ENCODE measurements at regions not wholly inside any gene's neighbourhood (a gene's known extent, or its start where the extent isn't known, plus 50 kb on each side); places are given as distances from the start of the nearest gene placed in this dataset.
"Not testable (repeated sequence)": the region's sequence is repeated elsewhere in the genome, so short reads cannot be mapped to it uniquely, and the experiment has no call there.

DNA sequence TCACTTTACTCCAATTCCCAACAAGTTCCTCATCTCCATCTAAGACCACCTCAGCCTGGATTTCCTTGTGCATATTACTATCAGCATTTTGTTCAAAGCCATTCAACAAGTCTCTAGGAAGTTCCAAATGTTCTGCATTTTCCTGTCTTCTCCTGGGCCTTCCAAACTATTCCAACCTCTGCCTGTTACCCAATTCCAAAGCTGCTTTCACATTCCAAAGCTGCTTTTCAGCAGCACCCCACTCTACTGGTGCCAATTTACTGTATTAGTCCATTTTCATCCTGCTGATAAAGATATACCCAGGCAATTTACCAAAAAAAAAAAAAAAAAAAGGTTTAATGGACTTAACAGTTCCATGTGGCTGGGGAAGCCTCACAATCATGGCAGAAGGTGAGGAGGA, 957.1 kb downstream of the TRIB2 start:
- DNase-seq (ENCODE audit: low read depth, low spot score) = not testable (repeated sequence)

DNA sequence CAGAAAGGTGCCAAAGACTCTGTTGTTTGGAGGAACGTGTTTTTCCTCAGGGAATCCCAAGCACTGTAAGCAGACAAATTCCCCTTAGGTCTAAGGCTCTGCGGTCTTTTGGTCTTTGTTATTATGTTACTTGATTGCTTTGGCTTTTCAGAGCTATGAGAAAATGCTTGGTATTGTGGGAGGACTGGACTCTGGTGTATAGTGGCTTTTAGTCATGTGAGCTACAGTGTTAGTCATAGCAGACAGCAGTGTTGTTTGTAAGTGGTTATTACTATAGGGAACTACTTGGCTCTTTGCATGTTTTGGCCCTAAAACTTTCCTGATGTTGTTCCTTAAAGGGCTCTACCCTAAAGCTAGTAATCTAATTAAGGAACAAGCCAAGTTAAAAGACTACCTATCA, 956.2 kb upstream of the LRATD1 start:
- DNase-seq (ENCODE audit: low read depth, low spot score) = peak; percentile 21

DNA sequence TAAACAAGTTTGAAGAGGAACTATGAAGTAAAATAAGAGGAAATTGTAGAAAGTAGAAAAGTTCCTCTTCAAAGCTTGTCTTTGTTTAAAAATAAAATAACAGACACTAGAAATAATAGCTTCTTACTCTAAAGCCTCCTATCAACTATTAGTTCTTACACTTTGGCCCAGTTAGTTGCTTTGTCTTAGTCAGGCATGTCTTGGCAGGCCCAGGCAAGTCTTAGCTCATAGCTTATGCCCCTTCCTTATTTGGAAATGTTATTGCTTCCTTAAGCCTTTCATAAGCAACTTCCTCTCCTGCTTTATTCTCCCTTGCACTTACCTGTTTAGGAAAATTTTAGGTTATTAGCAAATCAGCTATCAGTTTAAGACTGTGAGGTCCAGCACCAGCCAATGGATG, 950.6 kb upstream of the LRATD1 start:
- no peak for DNase-seq (ENCODE audit: low read depth, low spot score)

DNA sequence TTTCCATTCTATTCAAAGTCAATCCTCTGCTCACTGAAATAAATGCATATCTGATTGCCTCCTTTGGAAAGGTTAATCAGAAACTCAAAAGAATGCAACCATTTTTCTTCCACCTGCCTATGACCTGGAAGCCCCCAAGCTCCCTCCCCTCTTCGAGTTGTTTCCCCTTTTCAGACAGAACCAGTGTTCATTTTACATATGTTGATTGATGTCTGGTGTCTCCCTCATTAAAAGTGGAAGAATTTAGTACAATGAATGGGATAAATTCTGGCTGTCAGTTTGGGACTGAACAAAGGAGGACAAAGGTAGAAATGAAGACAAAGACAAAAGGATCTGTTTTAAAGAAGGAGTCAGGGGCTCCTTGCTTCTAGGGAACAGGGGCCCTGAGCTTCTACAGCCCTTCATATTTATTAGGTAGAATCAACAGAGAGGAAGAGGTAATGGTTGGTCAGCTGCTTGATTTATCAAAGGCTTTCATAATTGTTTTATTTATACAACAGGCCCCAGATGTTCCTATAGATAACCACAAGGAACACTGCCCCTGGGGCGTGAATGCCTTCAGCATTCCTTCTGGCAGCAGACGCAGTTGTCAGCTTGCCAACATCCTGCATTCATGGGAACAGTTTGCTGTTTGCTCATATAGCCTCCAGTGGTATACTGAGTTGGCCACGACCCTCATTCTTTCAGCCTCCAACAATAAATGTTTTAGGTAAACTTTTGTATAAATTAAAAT, 949.8 kb upstream of the LRATD1 start:
- DNase-seq (ENCODE audit: low read depth, low spot score) = peak; percentile 57

DNA sequence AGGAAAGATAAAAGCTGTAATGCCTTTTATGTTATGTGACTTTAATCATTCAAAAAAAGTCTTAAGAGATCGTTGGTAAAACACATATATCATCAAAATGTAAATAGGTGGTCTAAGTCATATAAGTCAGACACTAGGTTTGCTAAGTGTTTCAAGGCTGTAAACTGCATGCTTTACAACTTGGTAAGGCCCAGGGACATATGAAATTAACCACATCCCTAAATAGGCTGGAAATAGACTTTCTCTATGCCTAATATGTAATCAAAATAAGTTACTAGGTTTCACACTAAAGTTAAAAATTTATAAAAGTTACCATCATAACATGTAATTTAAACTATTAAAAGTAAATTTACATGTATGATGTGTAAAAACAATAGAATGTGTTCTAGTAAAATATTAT, 946.3 kb upstream of the LRATD1 start:
- DNase-seq (ENCODE audit: low read depth, low spot score) = no peak

DNA sequence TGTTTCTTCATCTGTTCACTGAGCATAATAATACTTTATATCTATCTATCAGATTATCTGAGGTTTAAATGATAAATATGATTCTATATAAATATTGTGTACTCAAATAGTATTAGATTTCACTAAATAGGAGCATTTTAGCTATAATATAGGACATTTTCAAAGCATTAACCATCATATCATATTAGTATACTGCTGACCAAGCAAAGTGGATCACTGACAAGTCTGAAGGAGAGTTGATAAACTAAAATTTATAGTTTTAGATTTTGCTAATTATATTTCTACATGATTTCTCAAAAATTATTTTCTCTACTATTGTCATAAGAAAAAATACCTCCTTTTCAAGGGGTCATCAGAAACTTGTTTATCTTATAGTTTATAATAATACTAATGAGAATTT, 937.8 kb upstream of the LRATD1 start:
- no peak for DNase-seq (ENCODE audit: low read depth, low spot score)

DNA sequence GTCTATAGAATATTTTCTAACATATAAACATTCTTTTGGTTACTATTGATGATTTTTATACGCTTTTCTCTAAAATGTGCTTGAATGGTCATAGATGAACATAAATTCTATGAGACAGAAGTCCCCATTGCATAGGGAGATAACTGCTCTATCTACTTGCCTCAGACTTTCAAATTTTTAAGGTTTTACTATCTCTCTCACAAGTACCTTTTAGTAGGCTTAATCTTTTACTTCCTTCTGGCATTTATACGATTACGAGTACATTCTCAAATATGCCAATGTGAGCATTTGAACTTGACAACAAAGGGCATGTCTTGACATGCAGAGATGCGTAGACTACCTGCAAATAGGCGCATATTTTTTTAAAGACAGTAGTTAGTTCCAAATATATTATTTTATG, 935.9 kb upstream of the LRATD1 start:
- no peak for DNase-seq (ENCODE audit: low read depth, low spot score)

DNA sequence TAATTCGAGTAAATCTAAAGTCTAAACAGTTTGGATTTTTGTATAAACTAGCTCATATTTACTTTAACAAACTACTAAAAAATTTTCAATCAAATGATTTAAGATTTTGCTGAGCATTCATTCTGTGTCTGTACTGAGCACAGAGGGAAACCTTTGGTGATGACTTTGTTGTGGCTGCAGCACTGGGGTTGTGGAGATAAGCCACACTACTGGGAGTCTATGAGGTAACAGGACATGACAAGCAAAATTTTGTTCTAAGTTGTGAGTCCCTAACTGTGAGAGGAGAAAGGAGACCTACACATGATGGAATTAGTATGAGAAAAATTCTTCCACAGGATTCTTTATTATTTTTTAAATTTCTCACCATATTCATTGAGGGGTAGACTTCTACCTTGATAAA, 933.7 kb upstream of the LRATD1 start:
- no peak for DNase-seq (ENCODE audit: low read depth, low spot score)

DNA sequence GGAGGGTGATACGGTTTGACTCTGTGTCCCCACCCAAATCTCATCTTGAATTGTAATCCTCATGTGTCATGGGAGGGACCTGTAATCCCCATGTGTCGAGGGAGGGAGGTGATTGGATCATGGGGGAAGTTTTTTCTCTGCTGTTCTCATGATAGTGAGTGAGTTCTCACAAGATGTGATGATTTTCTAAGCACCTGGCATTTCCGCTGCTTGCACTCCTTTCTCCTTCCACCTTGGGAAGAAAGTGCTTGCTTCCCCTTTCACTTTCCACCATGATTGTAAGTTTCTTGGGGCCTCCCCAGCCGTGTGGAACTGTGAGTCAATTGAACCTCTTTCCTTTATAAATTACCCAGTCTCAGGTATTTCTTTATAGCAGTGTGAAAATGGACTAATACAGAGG, 932.6 kb upstream of the LRATD1 start:
- not testable (repeated sequence) for DNase-seq (ENCODE audit: low read depth, low spot score)

DNA sequence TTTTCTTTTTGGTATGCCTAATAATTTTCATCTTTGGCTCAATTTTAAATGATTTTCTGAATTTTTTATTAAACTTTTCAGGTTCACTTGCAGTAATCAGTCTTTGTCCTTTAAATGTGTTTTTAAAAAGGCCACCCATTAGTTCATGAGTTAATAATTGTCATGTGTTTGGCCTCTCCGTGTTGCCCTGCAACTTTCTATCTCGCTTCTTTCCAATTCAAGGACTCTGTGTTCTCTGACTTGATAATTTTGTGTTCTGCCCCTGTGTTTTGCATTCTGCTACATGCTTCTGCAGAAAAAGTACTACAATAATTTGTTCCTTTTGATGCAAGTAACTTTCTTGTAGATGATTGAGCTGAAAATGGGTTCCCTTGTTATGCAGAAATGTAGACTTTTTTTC, 921.4 kb upstream of the LRATD1 start:
- no peak for DNase-seq (ENCODE audit: low read depth, low spot score)

DNA sequence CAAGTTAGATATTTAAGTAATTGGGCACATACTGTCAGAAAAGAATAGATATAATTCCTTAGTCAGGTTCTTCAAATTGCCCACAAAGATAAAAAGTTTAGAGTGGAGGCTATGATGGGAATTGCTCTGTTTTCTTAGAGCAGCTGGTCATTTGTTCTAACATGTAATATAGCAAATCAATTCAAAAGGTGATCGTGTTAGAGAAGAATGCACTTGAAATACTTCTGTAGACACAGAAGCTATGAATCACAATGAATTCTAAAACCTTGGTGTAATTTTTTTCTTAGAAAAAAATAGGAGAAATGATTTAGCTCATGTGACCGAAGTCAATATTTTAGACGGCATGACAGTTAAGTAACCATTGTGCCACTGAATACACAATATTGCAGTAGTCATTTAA, 918.1 kb upstream of the LRATD1 start:
- no peak for DNase-seq (ENCODE audit: low read depth, low spot score)

DNA sequence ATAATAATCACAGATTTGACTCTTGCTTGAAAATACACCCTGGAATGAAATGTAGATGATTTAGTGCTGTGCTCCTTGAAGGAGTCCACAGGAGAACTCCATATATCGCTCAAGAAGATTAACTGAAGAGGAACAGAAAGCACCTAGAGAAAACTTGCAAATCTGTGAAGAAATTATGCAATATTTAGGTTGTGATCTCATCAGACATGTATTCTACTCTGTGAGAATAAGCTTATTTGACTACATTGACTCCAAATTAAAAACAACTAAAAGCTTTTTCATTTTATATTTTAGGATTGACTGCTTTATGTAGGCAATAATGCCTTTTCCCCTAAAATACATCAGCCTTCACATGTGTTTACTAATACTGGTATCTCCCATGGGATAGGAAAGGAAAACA, 906.6 kb upstream of the LRATD1 start:
- no peak for DNase-seq (ENCODE audit: low read depth, low spot score)

DNA sequence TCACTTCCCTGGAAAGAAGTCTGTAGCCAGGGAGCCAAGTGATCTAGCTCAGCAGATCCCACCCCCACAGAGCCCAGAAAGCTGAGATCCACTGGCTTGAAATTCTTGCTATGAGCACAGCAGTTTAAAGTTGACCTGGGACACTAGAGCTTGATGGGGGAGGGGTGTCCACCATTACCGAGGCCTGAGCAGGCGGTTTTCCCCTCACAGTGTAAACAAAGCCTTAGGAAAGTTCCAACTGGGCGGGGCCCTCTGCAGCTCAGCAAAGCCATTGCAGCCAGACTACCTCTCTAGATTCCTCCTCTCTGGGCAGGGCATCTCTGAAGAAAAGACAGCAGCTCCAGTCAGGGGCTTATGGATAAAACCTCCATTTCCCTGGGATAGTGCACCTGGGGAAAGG, 887.2 kb upstream of the LRATD1 start:
- peak; percentile 86 for DNase-seq (ENCODE audit: low read depth, low spot score)

DNA sequence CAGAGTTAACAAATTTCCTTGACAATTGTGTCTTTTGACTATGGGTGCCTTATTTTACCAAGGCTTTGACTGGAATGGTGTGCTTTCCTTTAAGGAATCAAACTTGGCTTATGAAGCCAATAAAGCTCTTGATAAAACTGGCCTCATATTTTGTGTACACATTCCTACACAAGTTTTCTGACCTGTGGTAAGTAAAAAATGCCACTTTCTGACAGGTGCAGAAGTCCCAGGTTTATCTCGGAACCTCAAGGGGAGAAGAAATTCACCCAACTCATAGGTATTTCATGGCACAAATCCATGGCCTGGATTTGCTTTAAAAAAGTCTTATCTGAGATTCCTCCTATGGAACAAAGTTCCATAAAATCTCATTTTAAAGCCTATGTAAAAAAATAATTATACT, 880.6 kb upstream of the LRATD1 start:
- no peak for DNase-seq (ENCODE audit: low read depth, low spot score)

DNA sequence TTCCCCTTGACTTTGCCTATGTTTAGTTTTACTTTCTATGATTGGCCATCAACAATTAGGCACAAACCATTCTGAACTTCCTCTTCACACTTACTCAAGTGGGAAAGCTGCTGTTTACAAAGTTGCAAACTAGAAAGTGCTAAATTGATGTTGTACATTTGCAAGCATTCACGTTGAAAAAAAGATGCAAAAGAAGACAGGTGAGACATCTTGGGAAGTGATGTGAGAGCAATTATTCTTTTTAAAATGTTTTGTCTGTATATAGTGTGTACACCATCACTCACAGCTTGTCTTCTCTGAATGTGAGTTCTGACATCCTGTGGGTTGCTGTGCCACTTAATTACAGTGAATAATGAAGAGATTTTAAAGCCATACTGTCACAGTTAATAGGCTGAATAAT, 874.1 kb upstream of the LRATD1 start:
- DNase-seq (ENCODE audit: low read depth, low spot score) = no peak

DNA sequence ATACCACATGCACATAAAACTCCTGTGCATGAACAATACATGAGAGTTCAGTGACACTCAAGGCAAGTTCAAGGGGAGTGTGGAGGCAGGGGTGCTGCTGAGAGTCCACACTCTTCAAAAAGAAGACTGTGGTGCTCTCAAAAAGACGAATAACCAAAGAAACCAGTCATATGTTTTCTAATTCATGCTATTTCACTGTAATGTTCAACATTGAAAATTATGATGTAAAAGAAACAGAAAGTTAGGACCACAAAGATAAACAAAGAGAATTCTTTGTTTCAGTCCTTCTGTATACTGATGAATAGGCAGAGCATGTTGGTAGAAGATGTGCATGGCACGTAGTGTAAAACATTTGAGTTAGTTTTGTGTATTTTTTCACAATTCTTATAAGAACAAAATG, 864.2 kb upstream of the LRATD1 start:
- DNase-seq (ENCODE audit: low read depth, low spot score) = no peak

DNA sequence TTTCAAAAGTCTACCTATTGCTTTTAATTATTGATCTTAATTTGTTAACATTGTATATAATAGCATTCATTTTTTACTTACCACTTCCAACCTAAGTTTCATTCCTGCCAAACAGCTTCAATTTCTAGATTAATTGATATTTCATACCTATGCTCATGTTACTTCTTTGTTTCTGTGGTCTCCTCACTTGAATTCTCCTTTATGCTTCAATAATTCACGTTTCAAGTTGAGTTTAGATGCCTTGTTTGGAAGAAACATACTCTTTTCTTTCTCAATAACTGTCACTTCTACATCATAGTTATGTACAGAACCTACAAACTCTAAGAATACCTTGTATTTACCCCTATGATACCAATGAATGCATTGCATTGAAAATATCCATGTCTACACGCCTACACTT, 862.2 kb upstream of the LRATD1 start:
- no peak for DNase-seq (ENCODE audit: low read depth, low spot score)

DNA sequence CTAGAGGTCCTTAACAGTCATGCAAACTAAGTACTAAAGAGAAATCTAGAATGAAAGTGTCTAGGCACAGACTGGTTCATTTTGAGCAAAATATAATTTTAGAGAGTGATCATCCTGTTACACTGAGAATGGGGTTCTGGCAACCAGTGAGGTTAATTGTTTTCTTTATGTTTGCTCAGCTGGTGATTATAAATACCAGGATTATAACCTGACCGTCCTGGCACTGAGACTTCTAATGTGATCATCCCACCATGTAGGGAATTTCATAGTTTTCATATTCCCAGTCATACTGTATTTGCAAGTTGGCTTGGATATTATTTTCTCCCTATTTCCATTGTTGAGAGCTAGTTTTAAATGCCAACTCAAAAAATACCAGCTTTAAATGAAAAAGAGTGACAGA, 852.5 kb upstream of the LRATD1 start:
- no peak for DNase-seq (ENCODE audit: low read depth, low spot score)

DNA sequence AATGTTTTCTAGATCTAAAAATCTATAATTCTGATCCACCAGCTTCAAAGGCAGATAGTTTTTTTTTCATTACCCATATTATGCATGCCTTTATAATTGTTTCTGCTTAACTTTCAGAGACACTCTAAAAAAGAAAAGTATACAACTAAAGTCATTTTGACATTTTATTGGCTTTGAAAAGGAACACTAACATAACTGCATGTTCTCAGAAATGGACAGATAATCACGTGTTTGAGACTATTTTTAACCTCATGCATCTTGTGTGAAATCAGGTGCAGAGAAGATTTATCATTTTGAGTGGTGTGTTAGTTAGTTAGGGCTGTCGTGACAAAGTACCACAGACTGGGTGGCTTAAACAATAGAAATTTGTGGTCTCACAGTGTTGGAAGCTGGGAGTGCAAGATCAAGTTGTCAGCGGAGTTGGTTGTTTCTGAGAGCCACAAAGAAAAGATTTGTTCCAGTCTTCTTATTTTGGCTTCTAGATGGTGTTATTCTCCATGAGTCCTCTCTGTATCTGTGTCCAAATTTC, 841.4 kb upstream of the LRATD1 start:
- DNase-seq (ENCODE audit: low read depth, low spot score) = no peak

DNA sequence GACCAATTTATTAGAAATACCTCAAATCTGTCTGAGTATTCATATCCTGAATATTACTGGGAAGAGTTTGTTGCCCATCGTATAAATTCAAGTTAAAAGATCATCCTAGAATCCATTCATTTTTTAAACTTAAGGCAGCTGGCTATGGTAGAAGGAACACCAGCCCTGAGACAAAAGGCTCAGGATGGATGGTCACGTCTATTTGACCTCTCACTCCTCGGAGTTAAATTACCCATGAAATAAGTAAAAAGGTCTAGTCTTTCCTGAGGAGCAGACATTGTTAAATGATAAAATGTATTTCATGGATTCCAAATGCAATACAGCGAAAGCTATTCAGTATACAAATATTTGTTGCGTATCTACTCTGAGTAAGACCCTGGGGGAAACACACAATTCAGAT, 826.0 kb upstream of the LRATD1 start:
- DNase-seq (ENCODE audit: low read depth, low spot score) = no peak

DNA sequence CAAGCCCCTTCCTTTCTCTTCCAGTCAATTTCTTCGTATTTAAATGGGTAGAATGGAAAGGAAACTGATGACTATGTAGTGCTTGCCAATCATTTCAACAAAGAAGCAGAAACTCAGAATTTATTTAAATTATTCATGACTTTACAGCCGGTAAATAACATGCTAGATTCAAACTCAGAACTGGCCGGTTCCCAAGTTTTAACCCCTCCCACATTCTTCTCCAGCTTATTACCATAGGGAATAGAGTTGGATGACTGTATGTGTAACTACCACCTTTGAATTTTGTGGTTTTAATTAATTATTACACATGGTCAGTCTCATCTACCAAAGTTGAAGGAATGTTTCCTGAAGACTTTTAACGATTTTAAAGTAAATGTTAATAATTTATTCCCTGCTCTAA, 819.3 kb upstream of the LRATD1 start:
- DNase-seq (ENCODE audit: low read depth, low spot score) = no peak

DNA sequence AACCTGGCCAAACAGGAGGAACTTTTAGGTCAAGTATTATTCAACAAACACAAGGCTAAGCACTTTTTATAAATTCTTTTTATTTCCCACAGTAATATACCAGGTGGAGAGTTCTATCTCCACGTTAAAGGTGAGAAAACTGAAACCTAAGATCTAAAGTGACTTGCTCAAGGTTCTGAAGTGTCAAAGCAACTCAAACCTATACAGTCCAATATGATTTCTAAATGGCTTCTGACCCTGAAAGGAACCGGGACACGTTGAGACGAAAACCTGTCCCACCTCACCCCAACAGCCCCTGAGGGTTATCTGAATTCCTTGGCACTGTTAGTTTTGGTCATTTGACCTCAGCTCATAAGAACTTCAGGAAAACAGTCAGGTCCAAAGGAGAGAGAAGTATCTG, 814.5 kb upstream of the LRATD1 start:
- DNase-seq (ENCODE audit: low read depth, low spot score) = peak; percentile 20

DNA sequence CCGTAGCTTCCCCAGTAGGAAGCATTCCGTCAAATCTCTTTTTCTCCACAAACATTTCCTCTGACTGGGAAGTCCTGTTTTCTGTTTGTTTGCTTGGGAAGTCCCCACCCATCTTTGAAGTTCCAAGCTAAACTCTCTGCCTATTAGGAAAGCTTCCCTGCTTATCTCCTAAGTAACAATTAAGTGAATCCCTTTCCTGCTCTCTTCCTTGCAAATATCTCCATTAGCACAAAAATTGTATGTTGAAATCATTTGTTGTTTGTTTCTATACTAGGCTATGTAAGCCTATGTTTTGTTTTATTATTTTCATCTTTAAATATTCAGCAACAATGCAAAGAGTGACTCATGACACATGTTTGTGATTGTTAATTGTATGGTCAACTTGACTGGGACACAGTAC, 812.6 kb upstream of the LRATD1 start:
- peak; percentile 7 for DNase-seq (ENCODE audit: low read depth, low spot score)

Measured in ELF-1 (cell line).